SW 1271 (cell line): ENCODE measurements at regions not wholly inside any gene's neighbourhood (a gene's known extent, or its start where the extent isn't known, plus 50 kb on each side); places are given as distances from the start of the nearest gene placed in this dataset.

Source experiments
- DNase-seq, 2 experiments: peaks; one replicate each; lab custom pipeline; 2025; lab: John Stamatoyannopoulos, UW

GRCh38 chr6:6783721-6784120 lies 195.2 kb downstream of the LY86 start:
- DNase-seq = no peak

- no peak for DNase-seq
These were observed 196.1 kb downstream of the LY86 start for GRCh38 chr6:6784514-6785162.

DNA sequence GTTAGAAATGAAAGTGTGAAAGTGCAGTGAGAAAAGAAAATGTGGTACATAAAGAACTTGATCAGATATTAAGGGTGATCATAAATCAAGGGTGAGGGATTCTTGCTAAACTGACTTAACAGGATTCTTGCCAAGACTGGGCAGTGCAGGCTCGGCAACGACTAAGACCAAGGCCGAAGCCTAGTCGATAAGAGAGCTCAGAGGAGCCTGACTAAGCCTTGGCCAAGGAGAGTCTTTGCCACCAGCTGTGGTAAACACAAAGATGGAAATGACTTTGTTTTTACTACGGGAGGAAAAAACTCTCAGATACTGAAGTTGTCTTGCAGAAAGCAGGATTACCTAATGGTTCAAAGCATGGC lies 196.6 kb downstream of the LY86 start:
- DNase-seq = no peak

GRCh38 chr6:6788394-6789032 lies 200.0 kb downstream of the LY86 start:
- no peak for DNase-seq

GRCh38 chr6:6790393-6790792 lies 201.9 kb downstream of the LY86 start:
- no peak for DNase-seq

- DNase-seq = no peak
These were observed 202.4 kb downstream of the LY86 start for GRCh38 chr6:6790891-6791290.

GRCh38 chr6:6793388-6794250 lies 205.1 kb downstream of the LY86 start:
- no peak for DNase-seq

DNA sequence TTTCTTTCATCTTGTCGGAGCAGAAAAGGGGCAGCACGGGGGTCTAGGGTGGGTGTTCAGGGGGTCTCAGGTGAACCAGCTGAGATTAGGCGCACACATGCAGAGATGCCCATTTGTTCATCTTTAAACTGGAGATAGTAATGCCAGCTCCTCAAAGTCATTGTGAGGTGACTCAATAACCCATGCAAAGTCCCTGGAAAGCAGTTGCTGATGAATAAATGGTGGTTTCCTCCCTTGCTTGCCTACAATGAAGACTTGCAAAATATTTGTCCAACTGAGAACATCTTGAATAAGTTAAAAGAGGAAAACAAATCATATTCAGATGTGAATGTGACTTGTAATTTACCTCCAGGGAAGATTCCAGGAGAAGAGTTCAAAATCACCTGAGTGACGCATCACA lies 206.9 kb downstream of the LY86 start:
- no peak for DNase-seq

DNA sequence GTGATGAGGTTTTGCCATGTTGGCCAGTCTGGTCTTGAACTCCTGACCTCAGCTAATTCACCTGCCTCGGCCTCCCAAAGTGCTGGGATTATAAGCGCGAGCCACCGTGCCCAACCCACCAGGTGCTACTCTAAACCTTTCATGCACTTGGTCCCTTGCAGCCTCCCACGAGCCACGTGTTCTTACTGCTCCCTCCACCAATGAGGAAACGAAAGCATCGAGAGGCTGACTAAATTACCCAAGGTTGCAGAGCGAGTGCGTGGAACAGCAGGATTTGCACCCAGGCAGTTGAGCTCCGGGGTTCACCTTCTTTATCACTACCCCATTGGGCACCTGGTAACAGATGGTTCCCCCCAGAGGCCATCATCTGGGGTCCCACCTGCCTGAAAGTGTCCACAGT lies 208.3 kb downstream of the LY86 start:
- DNase-seq = no peak

- DNase-seq = no peak
These were observed 209.9 kb downstream of the LY86 start for GRCh38 chr6:6798448-6798860.

- DNase-seq = no peak
These were observed 212.4 kb downstream of the LY86 start for GRCh38 chr6:6801005-6801335.

DNA sequence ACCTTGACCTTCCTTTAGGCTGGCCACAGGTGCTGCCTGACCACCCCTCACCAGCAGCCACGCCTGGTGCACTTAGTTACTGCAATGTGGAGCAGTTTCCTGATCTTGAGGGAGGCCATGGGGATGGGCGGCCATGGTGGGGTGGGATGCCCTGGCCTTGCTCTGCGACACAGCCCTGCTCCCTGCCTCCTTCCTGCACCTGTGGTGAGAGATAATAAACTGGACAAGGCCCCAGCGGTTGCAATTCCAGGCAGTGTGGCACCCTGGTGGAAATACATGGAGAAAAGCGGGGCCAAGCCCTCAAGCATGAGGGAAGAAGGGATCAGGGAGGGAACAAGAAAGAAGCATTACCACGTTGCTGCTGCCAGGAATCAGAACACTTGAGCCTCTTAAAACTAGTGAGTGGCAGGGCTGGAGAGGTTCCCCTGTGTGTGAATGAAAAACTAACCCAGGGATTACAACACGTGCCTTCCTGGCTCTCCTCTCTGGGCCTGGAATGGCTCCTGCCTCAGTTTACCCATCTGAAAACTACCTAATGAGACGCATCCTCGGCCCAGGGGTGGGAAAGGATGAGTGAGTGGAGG lies 213.2 kb downstream of the LY86 start:
- DNase-seq = no peak

DNA sequence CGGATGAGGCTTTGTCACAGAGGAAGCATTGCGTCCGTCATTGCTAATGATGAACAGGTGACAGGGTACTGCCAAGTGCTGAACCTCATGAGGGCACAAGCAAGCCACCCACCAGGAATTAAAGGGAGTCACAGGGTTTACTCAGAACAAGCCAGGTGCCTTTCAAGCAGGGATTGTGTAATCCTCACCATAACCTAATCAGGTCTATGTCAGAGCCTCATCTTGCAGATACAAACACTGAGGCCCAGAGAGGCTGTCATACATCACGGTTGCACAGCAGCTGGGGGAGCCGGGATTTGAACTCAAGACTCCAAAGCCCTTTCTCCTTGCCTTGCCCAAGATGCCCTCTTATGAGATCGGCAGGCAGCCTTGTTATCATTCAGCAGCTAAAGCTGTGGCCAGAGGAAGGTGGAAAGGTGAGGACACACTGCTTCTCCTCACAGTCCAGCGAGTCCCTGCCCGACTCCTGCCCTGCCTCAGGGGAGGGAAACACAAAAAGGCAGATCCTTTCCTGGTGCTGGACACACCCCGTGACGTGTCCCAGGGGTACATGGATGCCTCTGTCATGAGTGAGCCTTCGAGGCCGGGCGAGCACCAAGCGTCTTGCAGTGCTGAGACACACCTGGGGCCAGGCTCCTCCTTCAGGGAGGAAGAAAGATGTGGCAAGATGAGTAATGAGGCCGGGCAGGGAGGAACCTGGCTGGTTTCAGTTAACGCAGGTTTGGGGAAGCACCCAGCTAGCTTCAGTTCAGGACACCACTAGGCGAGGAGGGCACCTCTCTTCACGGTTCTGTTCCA lies 214.9 kb downstream of the LY86 start:
- DNase-seq = no peak

DNA sequence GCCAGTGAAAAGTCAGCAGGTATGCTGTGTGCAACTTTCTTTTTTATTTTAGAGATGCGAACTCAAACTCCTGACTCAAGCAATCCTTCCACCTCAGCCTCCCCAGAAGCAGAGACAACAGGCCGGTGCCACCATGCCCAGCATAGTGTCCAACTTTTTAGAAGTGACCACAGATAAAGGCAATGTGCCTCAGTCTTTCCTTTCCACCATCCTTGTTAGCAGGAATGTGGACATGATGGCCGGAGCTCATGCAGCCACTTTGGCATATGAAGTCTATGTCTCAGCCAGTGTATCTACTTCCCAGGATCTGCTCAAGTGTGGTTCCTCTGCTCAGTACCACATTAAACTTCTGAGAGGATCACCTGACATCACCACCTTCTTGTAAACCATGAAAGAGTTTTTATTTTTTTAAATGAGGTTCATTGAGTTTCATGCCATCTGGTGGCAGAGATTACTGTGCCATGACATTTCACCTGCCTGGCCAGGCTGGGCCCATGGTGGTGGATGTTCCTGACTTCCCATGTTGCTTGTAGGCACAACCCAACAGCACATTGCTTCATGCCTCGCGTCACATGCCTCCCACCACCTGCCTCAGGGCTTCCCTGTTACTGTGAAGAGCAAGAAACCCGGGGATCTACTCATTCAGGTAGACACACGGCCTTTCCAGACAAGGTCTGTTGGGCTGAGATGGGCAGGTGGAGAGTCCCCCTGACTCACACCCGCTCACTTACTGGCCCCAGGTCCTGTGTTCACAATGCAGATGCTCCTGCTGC lies 216.5 kb downstream of the LY86 start:
- no peak for DNase-seq

GRCh38 chr6:6806844-6807518 lies 218.5 kb downstream of the LY86 start:
- DNase-seq = no peak

- DNase-seq = no peak
These were observed 219.8 kb downstream of the LY86 start for GRCh38 chr6:6808343-6808742.

DNA sequence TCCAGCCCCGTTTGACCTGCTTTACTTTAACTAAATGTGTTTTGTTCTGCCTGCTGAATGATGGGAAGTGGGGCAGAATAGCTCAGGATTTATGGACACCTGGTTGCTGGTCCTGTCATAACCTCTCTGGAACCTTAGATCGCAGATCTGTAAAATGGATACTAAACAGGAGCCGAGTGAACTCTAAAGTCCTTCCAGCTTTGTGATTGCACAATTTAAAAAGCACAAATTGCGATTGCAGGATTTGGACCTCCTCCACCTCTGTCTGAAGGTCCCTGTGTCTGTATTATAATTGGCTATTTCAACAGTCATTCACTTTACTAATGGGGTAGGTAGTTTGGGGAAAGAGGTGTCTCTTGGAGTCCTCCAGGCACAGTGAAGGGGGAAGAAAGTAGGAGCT lies 220.4 kb downstream of the LY86 start:
- no peak for DNase-seq

DNA sequence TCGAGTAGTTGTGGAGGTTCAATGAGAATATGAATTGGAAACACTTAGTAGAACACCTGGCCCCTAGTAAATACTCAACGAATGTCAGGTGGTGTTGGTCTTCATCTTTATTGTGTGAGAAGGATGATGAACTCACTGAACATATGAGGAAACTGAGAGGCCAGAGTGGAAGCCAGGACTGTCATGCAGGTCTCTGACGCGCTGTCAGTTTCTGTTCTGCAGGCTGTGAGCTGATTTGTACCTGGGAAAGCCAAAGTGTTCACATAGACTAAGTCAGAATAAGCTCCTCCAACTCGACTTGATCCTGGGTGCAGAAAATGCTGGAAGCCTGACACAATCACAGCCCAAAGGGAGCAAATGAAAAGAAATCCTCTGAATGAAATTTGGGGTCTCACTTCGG lies 222.2 kb downstream of the LY86 start:
- DNase-seq = no peak

- peak; percentile 35 to 87 for DNase-seq
These were observed 222.8 kb downstream of the LY86 start for GRCh38 chr6:6811128-6812009.

- DNase-seq = no peak
These were observed 223.9 kb downstream of the LY86 start for GRCh38 chr6:6812427-6812826.
